Spleen (tissue), 11 donors: ENCODE measurements at regions not wholly inside any gene's neighbourhood (a gene's known extent, or its start where the extent isn't known, plus 50 kb on each side); places are given as distances from the start of the nearest gene placed in this dataset.

Experiments used
- DNase-seq: peaks from one replicate; pipeline ENCODE4 v3.0.0-alpha.2; 2020
- H3K27ac ChIP-seq, 8 donors: fragments of 200-600 bp; sonication (generic) in 7 of 8; 1 replicate in 4 of 8; 2 replicates in 4 of 8; pipeline versions ENCODE4 v1.5.0 to v1.8.0; 2016 to 2021; ENCODE audit warnings: inconsistent platforms in 4 of 8, mild to moderate bottlenecking in 4 of 8, moderate library complexity in 1 of 8
- H3K27me3 ChIP-seq, 7 donors: fragments of 200-600 bp; sonication (generic) in 6 of 7; replicated peaks in 1 of 7; 1 replicate in 4 of 7; 2 replicates in 3 of 7; pipeline versions ENCODE4 v1.5.0 to v1.8.0; 2016 to 2021; ENCODE audit warnings: inconsistent platforms in 3 of 7, mild to moderate bottlenecking in 1 of 7
- H3K36me3 ChIP-seq, 6 donors: fragments of 200-600 bp; sonication (generic) in 5 of 6; 1 replicate in 4 of 6; 2 replicates in 2 of 6; pipeline versions ENCODE4 v1.5.0 to v1.8.0; 2016 to 2021; ENCODE audit warnings: inconsistent platforms in 2 of 6
- H3K4me1 ChIP-seq, 6 donors: fragments of 200-600 bp; sonication (generic) in 5 of 6; 1 replicate in 3 of 6; 2 replicates in 3 of 6; pipeline versions ENCODE4 v1.5.0 to v1.8.0; 2016 to 2021; ENCODE audit warnings: inconsistent platforms in 3 of 6
- H3K4me3 ChIP-seq, 8 donors: fragments of 200-600 bp; sonication (generic) in 7 of 8; 1 replicate in 4 of 8; 2 replicates in 4 of 8; pipeline versions ENCODE4 v1.5.0 to v1.8.0; 2016 to 2021; ENCODE audit warnings: inconsistent platforms in 4 of 8, mild to moderate bottlenecking in 4 of 8, moderate library complexity in 2 of 8
- H3K9me3 ChIP-seq, 8 donors: fragments of 200-600 bp; sonication (generic) in 7 of 8; 1 replicate in 4 of 8; 2 replicates in 4 of 8; pipeline versions ENCODE4 v1.5.0 to v1.8.0; 2016 to 2021; ENCODE audit warnings: inconsistent platforms in 4 of 8
- POLR2A ChIP-seq, 3 donors: fragments of 450-650 bp; IDR thresholded peaks; one replicate each; pipeline ENCODE4 v1.5.1; 2017; ENCODE audit warnings: antibody characterized with exemption in 3 of 3, mild to moderate bottlenecking in 1 of 3
- POLR2AphosphoS5 ChIP-seq, 3 donors: sonication (generic); formaldehyde crosslinking; IDR thresholded peaks; one replicate each; pipeline ENCODE4 v1.5.1; 2017; ENCODE audit warnings: antibody characterized with exemption in 3 of 3
- WGBS, 5 donors: extraction: QIAGEN DNeasy Blood & Tissue Kit in 3 of 5; methylation state at CpG; one replicate each; pipeline versions ENCODE4 v1.1.5 to v1.1.7; 2013 to 2018; 5-methylcytosine and 5-hydroxymethylcytosine counted together
- intact Hi-C: fragments of 100-400 bp; cut with DNase I; formaldehyde crosslinking; loops from one replicate; pipeline ENCODE4 v1.15.0; 2023; ENCODE audit warnings: low total_unique reads
- TF ChIP-seq, protein P1 (sequence below), 11 experiments: fragments of 200-600 bp in 7 of 11; fragments of 450-650 bp in 4 of 11; sonication (generic) in 4 of 11; IDR thresholded peaks in 8 of 11; conservative IDR thresholded peaks in 3 of 11; 1 replicate in 7 of 11; 2 replicates in 4 of 11; pipeline versions ENCODE4 v1.4.0 to v1.8.0; 2016 to 2021; ENCODE audit warnings: antibody characterized with exemption in 11 of 11, inconsistent platforms in 4 of 11, mild to moderate bottlenecking in 1 of 11
- donor health status: healthy with polysubstance abuse.
- donor health status: DM: no; HTN: no; CAD: no; lungs with moderate emphysema.
- donor health status: DM: no; HTN: no; CAD: no.
- donor health status: Bipolar disorder and iron deficiency.
- donor health status: healthy.
- donor health status: DM: no; HTN: no; CAD: no.
- donor health status: DM: yes; HTN: yes; CAD: no.

GRCh38 chr18:73979742-73980141, 167.9 kb downstream of the FBXO15 start:
- DNase-seq, result no peak
- H3K36me3 ChIP-seq, result no peaks in the 10 kb centered on the region
- H3K9me3 ChIP-seq, result no peaks in the 10 kb centered on the region
- intact Hi-C loops, result no loop called here
- no peak overlapping the region for H3K4me3 ChIP-seq
- H3K27me3 ChIP-seq, result no peaks in the 10 kb centered on the region
- 49 to 72% (median 61%) methylated on average over 2 of the region's 2 CpGs for WGBS, 5 donors
- no peaks in the 10 kb centered on the region for H3K4me1 ChIP-seq
- TF ChIP-seq POLR2A (IDR thresholded peaks at IDR 0.05), result no peak
- TF ChIP-seq, protein P1, sequence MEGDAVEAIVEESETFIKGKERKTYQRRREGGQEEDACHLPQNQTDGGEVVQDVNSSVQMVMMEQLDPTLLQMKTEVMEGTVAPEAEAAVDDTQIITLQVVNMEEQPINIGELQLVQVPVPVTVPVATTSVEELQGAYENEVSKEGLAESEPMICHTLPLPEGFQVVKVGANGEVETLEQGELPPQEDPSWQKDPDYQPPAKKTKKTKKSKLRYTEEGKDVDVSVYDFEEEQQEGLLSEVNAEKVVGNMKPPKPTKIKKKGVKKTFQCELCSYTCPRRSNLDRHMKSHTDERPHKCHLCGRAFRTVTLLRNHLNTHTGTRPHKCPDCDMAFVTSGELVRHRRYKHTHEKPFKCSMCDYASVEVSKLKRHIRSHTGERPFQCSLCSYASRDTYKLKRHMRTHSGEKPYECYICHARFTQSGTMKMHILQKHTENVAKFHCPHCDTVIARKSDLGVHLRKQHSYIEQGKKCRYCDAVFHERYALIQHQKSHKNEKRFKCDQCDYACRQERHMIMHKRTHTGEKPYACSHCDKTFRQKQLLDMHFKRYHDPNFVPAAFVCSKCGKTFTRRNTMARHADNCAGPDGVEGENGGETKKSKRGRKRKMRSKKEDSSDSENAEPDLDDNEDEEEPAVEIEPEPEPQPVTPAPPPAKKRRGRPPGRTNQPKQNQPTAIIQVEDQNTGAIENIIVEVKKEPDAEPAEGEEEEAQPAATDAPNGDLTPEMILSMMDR (IDR thresholded peaks at IDR 0.05 in 8 of 11, conservative IDR thresholded peaks at IDR 0.05 in 3 of 11), result no peak
- no peak for TF ChIP-seq POLR2AphosphoS5 (IDR thresholded peaks at IDR 0.05)
- H3K27ac ChIP-seq, result no peak overlapping the region

DNA sequence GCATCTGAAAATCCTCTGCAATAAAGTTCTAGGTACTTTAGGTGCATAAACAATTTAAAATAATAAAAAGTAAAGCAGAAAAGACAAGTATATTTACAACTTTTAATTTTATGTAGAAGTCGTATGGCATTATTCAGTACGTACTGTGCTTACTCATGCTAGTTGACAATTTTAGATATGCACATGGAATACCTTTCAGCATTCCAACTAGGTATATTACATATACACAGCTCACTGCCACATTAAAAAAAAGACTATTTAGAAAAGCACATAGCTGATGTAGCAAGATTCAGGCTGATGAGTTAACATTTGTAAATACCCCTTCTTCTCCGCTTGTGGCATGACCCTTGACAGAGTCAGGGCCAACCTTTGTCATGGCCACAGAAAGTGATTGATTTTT, 171.2 kb downstream of the FBXO15 start:
- TF ChIP-seq POLR2AphosphoS5 (IDR thresholded peaks at IDR 0.05), result no peak
- no peak for TF ChIP-seq POLR2A (IDR thresholded peaks at IDR 0.05)
- no peak overlapping the region for H3K27ac ChIP-seq
- H3K36me3 ChIP-seq, result no peaks in the 10 kb centered on the region
- H3K27me3 ChIP-seq, result peaks cover 0 to 4% (median 0%) of the 10 kb centered on the region in 7 donors
- no peak for DNase-seq
- intact Hi-C loops, result no loop called here
- no peak overlapping the region for H3K4me3 ChIP-seq
- no peaks in the 10 kb centered on the region for H3K4me1 ChIP-seq
- no peaks in the 10 kb centered on the region for H3K9me3 ChIP-seq
- WGBS, 5 donors, result 25 to 91% (median 79%) methylated on average over 3 of the region's 3 CpGs

GRCh38 chr18:73975266-73975665, 172.4 kb downstream of the FBXO15 start:
- 11 to 31% (median 19%) methylated on average over 7 of the region's 7 CpGs for WGBS, 5 donors

GRCh38 chr18:73973972-73974371, 173.7 kb downstream of the FBXO15 start:
- Histone ChIP-seq H3K27ac (no peak overlapping the region), H3K27me3 (peaks cover 0 to 4% (median 0%) of the 10 kb centered on the region in 7 donors), H3K36me3 (no peaks in the 10 kb centered on the region), H3K4me1 (no peaks in the 10 kb centered on the region), H3K9me3 (no peaks in the 10 kb centered on the region), H3K4me3 (no peak overlapping the region)
- 87 to 99% (median 94%) methylated on average over 4 of the region's 4 CpGs for WGBS, 5 donors
- DNase-seq, result no peak
- TF ChIP-seq, protein P1 (IDR thresholded peaks at IDR 0.05 in 8 of 11, conservative IDR thresholded peaks at IDR 0.05 in 3 of 11), result no peak
- TF ChIP-seq POLR2AphosphoS5 (IDR thresholded peaks at IDR 0.05) (no peak), POLR2A (IDR thresholded peaks at IDR 0.05) (no peak)
- intact Hi-C loops, result no loop called here

More at GRCh38 chr18:73975266-73975665, 172.4 kb downstream of the FBXO15 start:
- Histone ChIP-seq H3K27me3 (peaks cover 0 to 4% (median 0%) of the 10 kb centered on the region in 7 donors), H3K27ac (no peak overlapping the region), H3K4me3 (no peak overlapping the region), H3K9me3 (no peaks in the 10 kb centered on the region), H3K36me3 (no peaks in the 10 kb centered on the region), H3K4me1 (no peaks in the 10 kb centered on the region)
- TF ChIP-seq POLR2A (IDR thresholded peaks at IDR 0.05) (no peak), POLR2AphosphoS5 (IDR thresholded peaks at IDR 0.05) (no peak)
- TF ChIP-seq, protein P1 (IDR thresholded peaks at IDR 0.05 in 8 of 11, conservative IDR thresholded peaks at IDR 0.05 in 3 of 11), result no peak
- DNase-seq, result no peak
- intact Hi-C loops, result no loop called here

DNA sequence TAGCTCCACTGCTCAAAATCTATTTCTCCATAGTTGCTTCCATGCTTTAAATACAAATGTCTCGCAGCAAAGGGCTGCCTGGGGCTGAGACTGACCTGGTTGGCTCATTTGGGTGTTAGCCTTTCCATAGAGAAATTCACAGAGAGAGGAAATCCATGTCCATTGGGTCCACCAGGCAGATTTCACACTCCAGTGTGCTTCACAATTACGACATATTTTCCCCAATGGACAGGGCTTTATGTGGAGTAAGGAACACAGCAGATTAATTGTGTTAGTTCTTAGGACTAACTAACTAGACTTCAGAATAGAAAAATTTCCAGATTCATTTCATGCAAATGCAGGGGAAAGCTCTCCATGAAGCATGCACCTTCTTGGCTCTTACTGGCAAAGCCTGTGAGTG, 180.7 kb downstream of the FBXO15 start:
- intact Hi-C loops, result no loop called here
- Histone ChIP-seq H3K4me1 (no peaks in the 10 kb centered on the region), H3K36me3 (no peaks in the 10 kb centered on the region), H3K9me3 (peaks cover 0 to 10% (median 0%) of the 10 kb centered on the region in 8 donors), H3K27me3 (no peaks in the 10 kb centered on the region), H3K4me3 (no peak overlapping the region), H3K27ac (no peak overlapping the region)
- TF ChIP-seq POLR2A (IDR thresholded peaks at IDR 0.05), result no peak
- no peak for TF ChIP-seq POLR2AphosphoS5 (IDR thresholded peaks at IDR 0.05)
- TF ChIP-seq, protein P1 (IDR thresholded peaks at IDR 0.05 in 8 of 11, conservative IDR thresholded peaks at IDR 0.05 in 3 of 11), result no peak
- 73 to 89% (median 76%) methylated on average over 2 of the region's 2 CpGs for WGBS, 5 donors
- no peak for DNase-seq
